ELR (cell line): ENCODE measurements at regions not wholly inside any gene's neighbourhood (a gene's known extent, or its start where the extent isn't known, plus 50 kb on each side); places are given as distances from the start of the nearest gene placed in this dataset.
"Not testable (repeated sequence)": the region's sequence is repeated elsewhere in the genome, so short reads cannot be mapped to it uniquely, and the experiment has no call there.

Experiments used
- DNase-seq: peaks from one replicate; pipeline ENCODE4 v3.0.0-alpha.2; 2015; ENCODE audit warnings: low read depth

DNA sequence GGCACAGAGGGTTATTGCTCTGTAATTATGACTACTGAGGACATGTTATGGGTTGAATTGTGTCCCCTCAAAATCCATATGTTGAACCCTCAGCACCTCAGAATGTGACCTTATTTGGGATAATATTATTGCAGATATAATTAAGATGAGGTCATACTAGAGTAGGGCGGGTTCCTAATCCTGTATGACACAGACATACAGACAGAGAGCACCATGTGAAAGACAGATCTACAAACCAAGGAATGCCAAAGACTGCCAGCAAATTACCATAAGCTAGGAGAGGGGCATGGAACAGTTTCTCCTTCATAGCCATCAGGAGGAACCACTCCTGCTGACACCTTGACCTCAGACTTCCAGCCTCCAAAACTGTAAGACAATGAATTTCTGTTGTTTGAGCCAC is 115.2 kb upstream of the OTUD4 start:
- no peak for DNase-seq

DNA sequence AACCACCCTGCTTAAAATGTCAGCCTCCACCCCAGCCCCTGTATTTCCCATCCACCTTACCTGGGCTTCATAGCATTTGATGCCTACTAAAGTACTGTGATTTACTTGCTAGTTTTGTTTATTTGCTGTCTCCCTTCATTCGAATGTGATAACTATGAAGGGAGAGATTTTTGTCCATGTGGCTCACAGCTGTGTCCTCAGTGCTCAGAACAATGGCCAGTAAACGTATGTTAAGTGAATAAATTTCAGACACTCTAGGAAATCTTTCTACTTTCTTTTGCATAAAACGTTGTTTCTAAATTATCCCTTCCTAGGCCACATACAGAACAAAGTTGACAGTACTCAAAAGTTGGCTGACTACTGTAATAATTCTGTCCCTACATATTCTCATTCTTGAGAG is 114.7 kb upstream of the OTUD4 start:
- DNase-seq: no peak

- DNase-seq: peak; percentile 15
Observed at GRCh38 chr4:145293658-145294057, 113.3 kb upstream of the OTUD4 start.

GRCh38 chr4:145290955-145291354 is 110.6 kb upstream of the OTUD4 start:
- no peak for DNase-seq

GRCh38 chr4:145289403-145290076 is 109.2 kb upstream of the OTUD4 start:
- DNase-seq: peak; percentile 17

DNA sequence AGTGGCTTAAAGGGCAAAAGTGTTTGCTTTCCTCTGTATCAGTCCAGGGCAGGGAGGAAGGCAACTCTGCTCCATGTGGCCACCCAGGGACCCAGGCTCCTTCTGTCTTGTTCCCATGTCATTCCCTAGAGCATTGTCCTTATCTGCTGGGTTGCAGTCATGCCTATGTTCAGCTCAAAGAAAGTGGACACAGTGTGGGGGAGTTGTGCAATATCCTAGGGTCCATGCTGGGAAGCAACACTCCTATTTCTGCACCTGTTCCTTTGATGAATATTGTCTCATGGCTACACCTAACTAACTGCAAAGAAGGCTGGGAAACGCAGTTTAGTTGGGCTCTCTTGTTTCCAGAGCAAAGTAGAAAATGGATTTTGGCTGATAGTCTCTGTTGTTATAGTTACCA is 107.0 kb upstream of the OTUD4 start:
- DNase-seq: no peak

GRCh38 chr4:145285928-145286327 is 105.5 kb upstream of the OTUD4 start:
- DNase-seq: peak; percentile 23

- DNase-seq: no peak
Observed at GRCh38 chr4:145283909-145284308, 103.5 kb upstream of the OTUD4 start.

GRCh38 chr4:145281951-145282350 is 101.6 kb upstream of the OTUD4 start:
- no peak for DNase-seq

GRCh38 chr4:145281224-145281623 is 100.8 kb upstream of the OTUD4 start:
- DNase-seq: no peak

DNA sequence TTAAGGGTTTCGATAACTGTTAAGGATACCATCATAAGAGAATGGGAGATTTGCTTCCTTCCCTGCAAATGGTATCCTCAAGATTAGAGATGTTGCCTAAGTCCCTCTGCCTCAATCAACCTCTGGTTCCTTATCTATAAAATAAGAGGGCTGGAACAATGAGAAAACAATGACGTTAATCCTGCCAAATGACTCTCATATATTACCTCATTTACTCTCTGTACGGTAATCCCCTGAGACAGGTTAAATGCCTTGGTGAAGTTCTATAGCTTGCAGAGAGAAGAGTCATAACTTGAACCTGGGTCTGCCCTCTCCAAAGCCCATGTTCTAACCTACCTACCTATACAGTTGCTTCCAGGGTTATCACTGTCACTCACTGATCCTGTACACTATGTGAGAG is 100.2 kb upstream of the OTUD4 start:
- no peak for DNase-seq

- peak; percentile 72 for DNase-seq
Observed at GRCh38 chr4:145279122-145279960, 99.0 kb upstream of the OTUD4 start.

DNA sequence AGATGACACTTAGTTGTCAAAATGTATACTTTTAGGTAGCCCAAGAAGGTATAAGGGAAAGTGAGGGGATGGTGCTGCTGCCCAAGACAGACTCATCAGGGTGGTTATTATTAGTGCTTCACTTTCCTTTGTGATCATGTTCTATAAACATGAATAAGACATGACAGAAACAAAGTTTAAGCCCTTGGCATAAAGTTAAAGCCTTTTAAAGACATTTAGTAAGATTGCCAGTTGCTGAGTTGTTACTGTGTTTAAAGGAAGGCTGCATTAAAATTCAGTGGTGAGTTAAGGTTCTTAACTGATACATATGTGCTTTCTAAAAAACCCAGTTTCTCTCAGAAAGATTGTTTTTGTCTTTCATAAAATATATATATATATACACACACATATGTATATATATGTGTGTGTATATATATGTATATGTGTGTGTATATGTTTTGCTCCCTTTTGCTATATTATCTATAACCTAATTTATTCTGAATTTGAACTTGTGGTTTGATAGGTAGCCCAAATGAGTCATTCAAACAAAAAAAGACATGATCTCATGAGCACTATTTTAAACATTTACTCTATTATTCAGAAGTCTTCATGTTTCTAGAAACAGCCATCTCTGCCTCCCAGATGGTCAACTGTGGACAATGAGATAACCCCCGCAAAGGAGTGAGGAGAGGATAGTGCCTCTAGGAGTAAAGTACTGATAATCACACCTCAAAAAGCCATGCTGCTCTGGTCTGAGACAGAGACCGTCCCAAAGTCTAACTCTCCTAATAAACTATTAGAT is 98.1 kb upstream of the OTUD4 start:
- DNase-seq: peak; percentile 40

- DNase-seq: no peak
Observed at GRCh38 chr4:145277011-145277410, 96.6 kb upstream of the OTUD4 start.

GRCh38 chr4:145276050-145276449 is 95.7 kb upstream of the OTUD4 start:
- no peak for DNase-seq

DNA sequence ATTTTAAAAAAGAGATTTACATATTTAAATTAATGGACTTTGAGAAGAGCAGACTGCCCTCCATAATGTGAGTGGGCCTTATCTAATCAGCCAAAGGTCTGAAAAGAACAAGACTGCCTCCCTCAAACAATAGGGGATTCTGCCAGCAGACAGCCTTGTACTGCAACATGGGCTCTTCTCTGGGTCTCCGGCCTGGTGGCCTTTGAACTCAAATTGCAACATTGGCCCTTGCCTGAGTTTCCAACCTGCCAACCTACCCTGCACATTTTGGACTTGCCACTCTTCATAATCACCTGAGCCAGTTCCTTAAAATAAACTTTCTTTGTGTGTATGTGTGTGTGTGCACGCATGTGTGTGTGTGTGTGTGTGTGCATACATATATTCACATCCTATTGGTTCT is 90.8 kb upstream of the OTUD4 start:
- no peak for DNase-seq

DNA sequence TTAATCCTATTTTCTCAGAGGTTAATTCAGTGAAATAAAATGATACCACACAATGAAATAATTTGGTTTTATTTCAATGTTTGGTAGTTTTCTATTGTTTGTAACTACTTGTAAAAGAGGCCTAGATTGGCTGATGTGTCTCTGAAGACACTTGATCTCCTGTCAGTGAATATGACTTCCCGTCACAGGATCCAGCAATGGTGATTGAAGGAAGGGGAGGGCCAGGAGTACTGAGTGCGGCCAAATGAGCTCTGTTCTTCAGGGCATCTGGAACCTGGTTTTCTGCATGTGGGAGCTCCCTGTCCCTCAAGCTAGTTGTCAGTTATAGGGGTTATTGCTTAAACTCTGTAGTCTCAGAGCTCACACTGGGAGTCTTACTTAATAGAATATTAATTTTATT is 86.5 kb upstream of the OTUD4 start:
- no peak for DNase-seq

DNA sequence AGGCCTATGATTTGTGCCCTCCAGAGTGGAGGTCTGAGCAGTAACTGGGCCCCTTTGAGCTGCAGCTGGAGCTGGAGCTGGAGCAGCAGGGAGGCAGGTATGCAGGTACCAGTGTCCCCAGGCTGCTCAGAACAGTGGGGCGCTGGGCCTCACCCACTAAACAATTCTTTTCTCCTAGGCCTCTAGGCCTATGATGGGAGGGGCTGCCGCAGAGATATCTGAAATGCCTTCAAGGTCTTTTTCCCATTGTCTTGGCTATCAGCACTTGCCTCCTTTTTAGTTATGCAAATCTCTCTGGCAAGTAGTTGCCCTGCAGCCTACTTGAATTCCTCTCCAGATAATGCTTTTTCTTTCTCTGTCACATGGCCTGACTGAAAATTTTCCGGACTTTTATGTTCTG is 79.7 kb upstream of the OTUD4 start:
- no peak for DNase-seq

GRCh38 chr4:145255311-145255710 is 74.9 kb upstream of the OTUD4 start:
- DNase-seq: not testable (repeated sequence)

- DNase-seq: no peak
Observed at GRCh38 chr4:145252190-145252589, 71.8 kb upstream of the OTUD4 start.

DNA sequence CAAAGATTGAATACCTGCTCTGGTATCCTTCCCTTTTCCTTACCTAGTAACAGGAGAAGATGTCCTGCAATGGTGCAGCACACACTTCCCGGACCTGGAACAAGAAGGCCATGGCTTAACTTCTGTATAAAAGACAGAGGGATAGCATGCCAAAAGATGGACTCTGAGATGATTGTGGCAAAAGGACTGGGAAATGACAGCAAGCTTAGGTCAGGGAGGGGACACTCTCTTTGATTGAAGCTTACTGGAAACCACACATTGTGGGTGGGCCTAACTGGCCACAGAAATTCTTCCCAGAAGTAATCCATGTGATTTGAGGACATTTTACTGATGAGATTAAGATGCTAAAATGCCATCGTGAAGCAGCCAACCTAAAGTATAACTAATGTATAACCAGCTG is 71.0 kb upstream of the OTUD4 start:
- no peak for DNase-seq

GRCh38 chr4:145248971-145249370 is 68.6 kb upstream of the OTUD4 start:
- DNase-seq: no peak

DNA sequence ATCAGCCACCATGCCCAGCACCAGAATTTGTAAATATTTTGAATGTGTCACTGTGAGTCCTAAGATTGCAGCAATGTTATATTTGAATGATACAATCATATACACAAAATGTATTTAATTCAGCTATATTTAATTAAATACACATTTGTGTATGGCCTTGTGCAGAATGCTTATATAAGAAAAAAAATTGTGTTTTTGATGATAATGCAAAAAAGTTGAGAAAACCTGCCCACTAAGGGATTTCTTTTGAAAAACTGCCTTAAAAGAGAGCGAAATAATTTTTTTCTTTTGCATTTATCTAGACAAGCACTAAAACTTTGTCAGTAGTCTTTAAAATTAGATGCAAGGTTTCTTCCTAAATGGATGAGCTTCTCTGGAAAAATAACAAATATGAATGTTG is 68.1 kb upstream of the OTUD4 start:
- no peak for DNase-seq
